PC-3 (cell line): ENCODE measurements at regions not wholly inside any gene's neighbourhood (a gene's known extent, or its start where the extent isn't known, plus 50 kb on each side); places are given as distances from the start of the nearest gene placed in this dataset.

Experiments
- ATAC-seq: fragments of 200-7000 bp; cut with Tn5 transposase; 2 replicates; pipeline ENCODE4 v1.9.1; 2020; ENCODE audit warnings: mild to moderate bottlenecking, moderate library complexity
- BruUV-seq: library from RNA; stranded (reverse); fragments of 400-500 nt; replicated peaks from 2 replicates; lab custom pipeline; 2021; lab: Mats Ljungman, UMichigan
- CTCF ChIA-PET: fragments of 300-600 bp; sonication (Branson Sonifier 250); formaldehyde crosslinking; loops from one replicate; lab custom pipeline; 2022; ENCODE audit warnings: antibody characterized with exemption; lab: Charles Lee
- POLR2A ChIA-PET: fragments of 300-600 bp; sonication (Branson Sonifier 250); formaldehyde crosslinking; loops from one replicate; lab custom pipeline; 2022; ENCODE audit warnings: antibody characterized with exemption; ENCODE audit not compliant: unreplicated experiment; lab: Charles Lee
- DNase-seq: peaks from one replicate; pipeline ENCODE4 v3.0.0-alpha.2; 2015
- H2AFZ ChIP-seq: fragments of 300-600 bp; sonication (generic); 2 replicates; pipeline ENCODE4 v1.6.0; 2016; ENCODE audit warnings: antibody characterized with exemption, low read length
- H3F3A ChIP-seq: fragments of 300-600 bp; sonication (generic); one replicate; pipeline ENCODE4 v1.6.0; 2017; ENCODE audit warnings: antibody characterized with exemption, low read length, control low read depth, mild to moderate bottlenecking; ENCODE audit not compliant: unreplicated experiment
- H3K27ac ChIP-seq: fragments of 300-600 bp; sonication (generic); 2 replicates; pipeline ENCODE4 v1.5.1; 2016; ENCODE audit warnings: mild to moderate bottlenecking, low read length
- H3K27me3 ChIP-seq: fragments of 300-600 bp; sonication (generic); 2 replicates; pipeline ENCODE4 v1.6.1; 2016; ENCODE audit warnings: low read length, mixed read lengths
- H3K36me3 ChIP-seq: fragments of 300-600 bp; sonication (generic); 2 replicates; pipeline ENCODE4 v1.6.1; 2016; ENCODE audit warnings: low read depth, mixed run types, low read length, mixed read lengths
- H3K4me1 ChIP-seq: fragments of 300-600 bp; sonication (generic); 2 replicates; pipeline ENCODE4 v1.5.1; 2016; ENCODE audit warnings: low read length; ENCODE audit not compliant: insufficient read depth
- H3K4me2 ChIP-seq: fragments of 300-600 bp; sonication (generic); 2 replicates; pipeline ENCODE4 v1.6.0; 2016; ENCODE audit warnings: low read length
- H3K4me3 ChIP-seq: fragments of 300-600 bp; sonication (generic); 2 replicates; pipeline ENCODE4 v1.5.1; 2016; ENCODE audit warnings: mild to moderate bottlenecking, low read length, mixed read lengths
- H3K79me2 ChIP-seq: fragments of 300-600 bp; sonication (generic); 2 replicates; pipeline ENCODE4 v1.6.1; 2017; ENCODE audit warnings: low read length, mixed read lengths
- H3K9ac ChIP-seq: fragments of 300-600 bp; sonication (generic); 2 replicates; pipeline ENCODE4 v1.6.0; 2016; ENCODE audit warnings: mild to moderate bottlenecking, low read length
- H3K9me2 ChIP-seq: fragments of 300-600 bp; sonication (generic); replicated peaks from 2 replicates; pipeline ENCODE4 v1.6.1; 2016; ENCODE audit warnings: mixed run types, low read length, mixed read lengths
- H3K9me3 ChIP-seq: fragments of 300-600 bp; sonication (generic); 2 replicates; pipeline ENCODE4 v1.6.1; 2016; ENCODE audit warnings: low read length, mixed read lengths
- H4K20me1 ChIP-seq: fragments of 300-600 bp; sonication (generic); 2 replicates; pipeline ENCODE4 v1.6.1; 2016; ENCODE audit warnings: low read length, mixed read lengths
- EZH2 ChIP-seq: fragments of 300-600 bp; sonication (generic); IDR thresholded peaks from one replicate; pipeline ENCODE4 v1.6.1; 2017; ENCODE audit warnings: antibody characterized with exemption, mild to moderate bottlenecking, low read length; ENCODE audit not compliant: unreplicated experiment
- EZH2phosphoT487 ChIP-seq: fragments of 300-600 bp; sonication (generic); IDR thresholded peaks from 2 replicates; pipeline ENCODE4 v1.6.1; 2018; ENCODE audit warnings: mild to moderate bottlenecking, antibody characterized with exemption, low read length, borderline replicate concordance
- intact Hi-C: fragments of 100-400 bp; cut with micrococcal nuclease; formaldehyde crosslinking; loops from 2 replicates; pipeline ENCODE4 v1.9.0; 2023
- TF ChIP-seq, protein P1 (sequence below): fragments of 300-600 bp; sonication (generic); conservative IDR thresholded peaks from 2 replicates; pipeline ENCODE4 v1.5.1; 2017; ENCODE audit warnings: antibody characterized with exemption, low read depth, mild to moderate bottlenecking, low read length

DNA sequence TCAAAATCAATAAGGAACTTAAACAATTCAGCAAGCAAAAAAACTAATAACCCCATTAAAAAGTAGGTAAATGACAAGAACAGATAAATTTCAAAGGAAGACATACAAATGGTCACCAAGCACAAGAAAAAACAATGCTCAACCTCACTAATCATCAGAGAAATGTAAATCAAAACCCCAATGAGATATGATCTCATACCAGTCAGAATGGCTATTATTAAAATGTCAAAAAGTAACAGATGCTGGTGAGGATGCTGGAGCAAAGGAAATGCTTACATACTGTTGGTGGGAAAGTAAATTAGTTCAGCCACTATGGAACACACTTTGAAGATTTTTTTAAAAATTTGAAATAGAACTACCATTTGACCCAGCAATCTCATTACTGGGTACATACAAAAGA, 538.0 kb downstream of the TMX3 start:
- intact Hi-C loops, result loop anchor here (5.0 kb wide), 1 partner anchor 660 kb away; the partner anchor contains the start of gene DSEL
- ATAC-seq (no peak), DNase-seq (no peak)
- no peak overlapping the region for H3K4me3 ChIP-seq
- H2AFZ ChIP-seq, result no peak overlapping the region
- no TSS peak for BruUV-seq
- H3K9me2 ChIP-seq, result no peaks in the 10 kb centered on the region
- TF ChIP-seq EZH2phosphoT487 (no peak), EZH2 (no peak)
- TF ChIP-seq, protein P1, sequence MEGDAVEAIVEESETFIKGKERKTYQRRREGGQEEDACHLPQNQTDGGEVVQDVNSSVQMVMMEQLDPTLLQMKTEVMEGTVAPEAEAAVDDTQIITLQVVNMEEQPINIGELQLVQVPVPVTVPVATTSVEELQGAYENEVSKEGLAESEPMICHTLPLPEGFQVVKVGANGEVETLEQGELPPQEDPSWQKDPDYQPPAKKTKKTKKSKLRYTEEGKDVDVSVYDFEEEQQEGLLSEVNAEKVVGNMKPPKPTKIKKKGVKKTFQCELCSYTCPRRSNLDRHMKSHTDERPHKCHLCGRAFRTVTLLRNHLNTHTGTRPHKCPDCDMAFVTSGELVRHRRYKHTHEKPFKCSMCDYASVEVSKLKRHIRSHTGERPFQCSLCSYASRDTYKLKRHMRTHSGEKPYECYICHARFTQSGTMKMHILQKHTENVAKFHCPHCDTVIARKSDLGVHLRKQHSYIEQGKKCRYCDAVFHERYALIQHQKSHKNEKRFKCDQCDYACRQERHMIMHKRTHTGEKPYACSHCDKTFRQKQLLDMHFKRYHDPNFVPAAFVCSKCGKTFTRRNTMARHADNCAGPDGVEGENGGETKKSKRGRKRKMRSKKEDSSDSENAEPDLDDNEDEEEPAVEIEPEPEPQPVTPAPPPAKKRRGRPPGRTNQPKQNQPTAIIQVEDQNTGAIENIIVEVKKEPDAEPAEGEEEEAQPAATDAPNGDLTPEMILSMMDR, result no peak
- H3K4me1 ChIP-seq, result peaks cover 31% of the 10 kb centered on the region
- no peaks in the 10 kb centered on the region for H3K79me2 ChIP-seq
- no peak overlapping the region for H3K4me2 ChIP-seq
- no peak overlapping the region for H3K27ac ChIP-seq
- POLR2A ChIA-PET, result no interaction called here
- no peaks in the 10 kb centered on the region for H3K27me3 ChIP-seq
- H3K36me3 ChIP-seq, result no peaks in the 10 kb centered on the region
- H3K9me3 ChIP-seq, result no peaks in the 10 kb centered on the region
- no peaks in the 10 kb centered on the region for H4K20me1 ChIP-seq
- no peaks in the 10 kb centered on the region for H3F3A ChIP-seq
- H3K9ac ChIP-seq, result no peak overlapping the region
- CTCF ChIA-PET, result no interaction called here

DNA sequence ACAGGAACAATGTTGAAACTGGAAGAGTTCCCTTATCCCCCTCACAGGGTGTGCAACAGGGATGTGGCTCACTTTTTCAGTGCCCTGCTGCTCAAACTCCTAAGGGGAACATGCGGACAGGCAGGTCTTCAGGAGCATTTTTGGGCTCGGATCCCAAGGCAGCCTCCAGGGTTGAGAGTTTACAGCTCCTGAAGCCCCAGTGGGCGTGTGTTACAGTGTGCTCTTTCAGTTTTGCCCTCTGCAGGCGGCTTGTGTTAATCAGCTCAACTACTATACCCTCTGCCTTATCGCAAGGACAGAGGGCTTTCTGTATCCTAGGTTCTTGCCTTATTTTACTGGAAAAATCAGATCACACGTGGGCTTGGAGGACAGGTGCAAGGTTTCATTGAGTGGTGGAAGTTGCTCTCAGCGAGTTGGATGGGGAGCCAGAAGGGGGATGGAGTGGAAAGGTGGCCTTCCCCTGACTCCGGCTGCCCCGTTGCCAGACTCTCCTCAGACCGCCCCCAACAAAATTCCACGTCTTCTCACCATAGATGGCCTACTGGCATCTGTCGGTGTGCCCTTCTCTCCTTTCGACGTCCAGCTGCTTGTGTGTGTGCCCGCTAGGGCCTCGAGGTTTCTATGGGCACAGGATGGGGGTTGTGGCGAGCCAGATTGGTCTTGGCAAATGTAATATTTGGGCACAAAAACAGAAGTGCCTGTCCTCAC, 541.9 kb downstream of the TMX3 start:
- H2AFZ ChIP-seq, result no peak overlapping the region
- intact Hi-C loops, result no loop called here

More for the DNA sequence above, 541.9 kb downstream of the TMX3 start:
- TF ChIP-seq, protein P1, result no peak
- TF ChIP-seq EZH2 (no peak), EZH2phosphoT487 (no peak)
- no peaks in the 10 kb centered on the region for H3F3A ChIP-seq
- H3K4me2 ChIP-seq, result no peak overlapping the region
- H3K4me3 ChIP-seq, result no peak overlapping the region
- BruUV-seq, result no TSS peak
- ChIA-PET CTCF (no interaction called here), POLR2A (no interaction called here)
- no peak overlapping the region for H3K9ac ChIP-seq
- DNase-seq (no peak), ATAC-seq (no peak)
- H3K27ac ChIP-seq, result no peak overlapping the region
- no peaks in the 10 kb centered on the region for H4K20me1 ChIP-seq
- no peaks in the 10 kb centered on the region for H3K36me3 ChIP-seq
- H3K9me3 ChIP-seq, result no peaks in the 10 kb centered on the region
- no peaks in the 10 kb centered on the region for H3K9me2 ChIP-seq
- no peaks in the 10 kb centered on the region for H3K79me2 ChIP-seq
- no peaks in the 10 kb centered on the region for H3K27me3 ChIP-seq
- H3K4me1 ChIP-seq, result peaks cover 3% of the 10 kb centered on the region; the same call in 1 of the 2 replicates
